ENCODE measurements at regions not wholly inside any gene's neighbourhood (a gene's known extent, or its start where the extent isn't known, plus 50 kb on each side); places are given as distances from the start of the nearest gene placed in this dataset.

DNA sequence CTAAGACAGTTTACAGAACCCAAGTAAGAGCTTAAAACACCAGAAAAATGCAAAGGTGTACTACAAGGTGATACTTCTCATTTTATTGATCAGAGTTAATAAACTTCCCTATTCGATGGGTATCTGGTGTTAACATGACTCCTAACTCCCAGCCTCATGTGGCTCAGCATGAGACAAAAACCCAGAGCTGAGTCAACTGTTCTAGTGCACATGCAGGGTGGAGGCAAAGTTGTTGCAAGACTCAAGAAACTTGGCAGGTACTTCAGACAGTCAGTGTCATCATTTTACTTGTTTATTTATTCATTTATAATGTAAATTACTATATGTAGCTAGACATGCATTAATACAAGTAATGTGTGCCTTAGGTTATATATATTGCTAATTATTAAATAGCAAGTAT, 216.6 kb upstream of the DSEL start:
- Histone ChIP-seq H3K27ac (no peak overlapping the region), H3K36me3 (no peaks in the 10 kb centered on the region), H3K4me1 (no peaks in the 10 kb centered on the region), H3K4me3 (no peak overlapping the region), H3K9me3 (no peaks in the 10 kb centered on the region), H3K27me3 (no peaks in the 10 kb centered on the region)
- TF ChIP-seq POLR2A (IDR thresholded peaks at IDR 0.05) (no peak), POLR2AphosphoS5 (IDR thresholded peaks at IDR 0.05) (no peak), EP300 (IDR thresholded peaks at IDR 0.05) (no peak)
- TF ChIP-seq, protein P1, sequence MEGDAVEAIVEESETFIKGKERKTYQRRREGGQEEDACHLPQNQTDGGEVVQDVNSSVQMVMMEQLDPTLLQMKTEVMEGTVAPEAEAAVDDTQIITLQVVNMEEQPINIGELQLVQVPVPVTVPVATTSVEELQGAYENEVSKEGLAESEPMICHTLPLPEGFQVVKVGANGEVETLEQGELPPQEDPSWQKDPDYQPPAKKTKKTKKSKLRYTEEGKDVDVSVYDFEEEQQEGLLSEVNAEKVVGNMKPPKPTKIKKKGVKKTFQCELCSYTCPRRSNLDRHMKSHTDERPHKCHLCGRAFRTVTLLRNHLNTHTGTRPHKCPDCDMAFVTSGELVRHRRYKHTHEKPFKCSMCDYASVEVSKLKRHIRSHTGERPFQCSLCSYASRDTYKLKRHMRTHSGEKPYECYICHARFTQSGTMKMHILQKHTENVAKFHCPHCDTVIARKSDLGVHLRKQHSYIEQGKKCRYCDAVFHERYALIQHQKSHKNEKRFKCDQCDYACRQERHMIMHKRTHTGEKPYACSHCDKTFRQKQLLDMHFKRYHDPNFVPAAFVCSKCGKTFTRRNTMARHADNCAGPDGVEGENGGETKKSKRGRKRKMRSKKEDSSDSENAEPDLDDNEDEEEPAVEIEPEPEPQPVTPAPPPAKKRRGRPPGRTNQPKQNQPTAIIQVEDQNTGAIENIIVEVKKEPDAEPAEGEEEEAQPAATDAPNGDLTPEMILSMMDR (IDR thresholded peaks at IDR 0.05): no peak
- ATAC-seq (ENCODE audit: low FRiP score in 2 of 2) (no peak), DNase-seq (no peak)
- WGBS, 2 donors: 36 to 39% methylated on average over 1 of the region's 1 CpG

- Histone ChIP-seq H3K27ac (no peak overlapping the region), H3K36me3 (no peaks in the 10 kb centered on the region), H3K4me1 (no peaks in the 10 kb centered on the region), H3K27me3 (no peaks in the 10 kb centered on the region), H3K4me3 (no peak overlapping the region), H3K9me3 (no peaks in the 10 kb centered on the region)
- DNase-seq: no peak
- ATAC-seq (ENCODE audit: low FRiP score in 2 of 2): no peak
- WGBS, 2 donors: 64 to 71% methylated on average over 1 of the region's 1 CpG
- TF ChIP-seq, protein P1 (IDR thresholded peaks at IDR 0.05): no peak
- no peak for TF ChIP-seq POLR2A (IDR thresholded peaks at IDR 0.05)
- TF ChIP-seq EP300 (IDR thresholded peaks at IDR 0.05): no peak
- TF ChIP-seq POLR2AphosphoS5 (IDR thresholded peaks at IDR 0.05): no peak
Measured at GRCh38 chr18:67731851-67732250, 215.3 kb upstream of the DSEL start.

DNA sequence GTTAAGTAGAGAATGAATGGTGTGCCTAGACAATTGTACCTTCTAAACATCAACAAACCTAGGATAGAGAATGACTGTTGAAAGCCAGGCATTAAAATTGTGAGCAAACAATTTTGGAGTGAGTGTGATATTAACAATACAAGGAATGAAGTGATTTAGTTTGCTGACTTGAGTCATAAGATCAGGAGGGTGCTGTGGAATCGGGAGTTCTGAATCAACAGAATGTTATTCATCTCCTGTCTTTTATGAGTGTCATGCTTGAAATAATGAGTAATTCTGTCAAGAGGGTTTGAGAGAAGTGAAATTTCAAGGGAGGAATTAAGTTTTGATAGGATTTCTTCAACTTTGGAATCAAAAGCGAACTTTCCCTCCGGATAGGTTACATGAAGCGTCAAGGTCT, 214.4 kb upstream of the DSEL start:
- 86 to 92% methylated on average over 4 of the region's 4 CpGs for WGBS, 2 donors
- H3K4me3 ChIP-seq: no peak overlapping the region

DNA sequence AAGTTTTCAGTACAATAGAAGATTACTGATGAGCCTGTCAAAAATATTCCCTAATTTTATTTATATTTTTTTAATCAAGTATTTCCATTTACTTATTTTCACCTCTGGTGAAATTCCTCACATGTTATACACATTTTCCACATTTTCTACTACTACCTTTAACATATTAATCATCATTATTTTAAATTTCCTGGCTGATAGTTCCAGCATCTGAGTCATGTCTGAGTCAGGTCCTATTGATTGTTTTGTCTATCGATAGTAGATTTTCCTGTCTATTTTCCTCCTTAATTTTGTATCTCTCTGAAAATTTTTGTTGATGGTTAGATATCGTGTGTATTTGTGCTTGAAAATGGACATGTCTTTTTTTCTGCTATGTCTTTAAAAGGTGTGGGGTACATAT, 211.8 kb upstream of the DSEL start:
- Histone ChIP-seq H3K4me1 (no peaks in the 10 kb centered on the region), H3K36me3 (no peaks in the 10 kb centered on the region), H3K27ac (no peak overlapping the region), H3K4me3 (no peak overlapping the region), H3K9me3 (no peaks in the 10 kb centered on the region), H3K27me3 (no peaks in the 10 kb centered on the region)
- TF ChIP-seq POLR2AphosphoS5 (IDR thresholded peaks at IDR 0.05) (no peak), POLR2A (IDR thresholded peaks at IDR 0.05) (no peak), EP300 (IDR thresholded peaks at IDR 0.05) (no peak)
- TF ChIP-seq, protein P1 (IDR thresholded peaks at IDR 0.05): no peak
- WGBS, 2 donors: 89% methylated on average over 2 of the region's 2 CpGs
- ATAC-seq (ENCODE audit: low FRiP score in 2 of 2) (no peak), DNase-seq (no peak)

More for the DNA sequence above, 214.4 kb upstream of the DSEL start:
- DNase-seq: no peak
- no peaks in the 10 kb centered on the region for H3K27me3 ChIP-seq
- no peaks in the 10 kb centered on the region for H3K36me3 ChIP-seq
- TF ChIP-seq EP300 (IDR thresholded peaks at IDR 0.05) (no peak), POLR2A (IDR thresholded peaks at IDR 0.05) (no peak), POLR2AphosphoS5 (IDR thresholded peaks at IDR 0.05) (no peak)
- TF ChIP-seq, protein P1 (IDR thresholded peaks at IDR 0.05): no peak
- ATAC-seq (ENCODE audit: low FRiP score in 2 of 2): no peak
- no peaks in the 10 kb centered on the region for H3K9me3 ChIP-seq
- H3K27ac ChIP-seq: no peak overlapping the region
- no peaks in the 10 kb centered on the region for H3K4me1 ChIP-seq

DNA sequence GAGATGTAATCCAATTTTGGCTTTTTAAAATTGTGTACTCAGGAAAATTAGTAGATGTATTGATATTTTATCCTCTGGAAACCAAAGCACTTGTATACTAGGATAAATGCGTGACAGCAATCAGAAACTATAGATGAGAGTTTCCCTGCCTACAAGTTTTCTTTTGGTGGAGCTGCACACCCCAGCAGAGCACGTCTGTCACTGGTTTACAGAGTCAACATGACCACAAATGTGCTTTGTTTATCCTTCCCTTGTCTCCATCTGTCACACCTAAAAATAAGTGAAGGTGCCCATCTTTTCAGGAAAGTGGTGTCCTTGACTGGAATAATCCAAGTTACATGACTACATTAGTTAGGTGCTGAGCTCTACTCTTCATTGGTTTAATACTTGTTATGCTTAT, 210.4 kb upstream of the DSEL start:
- ATAC-seq (ENCODE audit: low FRiP score in 2 of 2) (no peak), DNase-seq (no peak)
- Histone ChIP-seq H3K4me1 (no peaks in the 10 kb centered on the region), H3K9me3 (no peaks in the 10 kb centered on the region), H3K36me3 (no peaks in the 10 kb centered on the region), H3K27ac (no peak overlapping the region), H3K27me3 (no peaks in the 10 kb centered on the region), H3K4me3 (no peak overlapping the region)
- WGBS, 2 donors: 26 to 29% methylated on average over 2 of the region's 2 CpGs
- no peak for TF ChIP-seq POLR2A (IDR thresholded peaks at IDR 0.05)
- no peak for TF ChIP-seq POLR2AphosphoS5 (IDR thresholded peaks at IDR 0.05)
- TF ChIP-seq, protein P1 (IDR thresholded peaks at IDR 0.05): no peak
- no peak for TF ChIP-seq EP300 (IDR thresholded peaks at IDR 0.05)

All from upper lobe of left lung (tissue), 6 donors.